T-helper 2 cell treated with Interferon-gamma antibody and Interleukin-4, amounts not matched to agents 5 μg/mL and 100 μg/mL, for 36 hours (primary cell): ENCODE measurements at regions not wholly inside any gene's neighbourhood (a gene's known extent, or its start where the extent isn't known, plus 50 kb on each side); places are given as distances from the start of the nearest gene placed in this dataset.

Experiments
- DNase-seq: peaks from one replicate; pipeline ENCODE4 v3.0.0; 2021; ENCODE audit warnings: low spot score
- H3K27ac Mint-ChIP-seq: one replicate; pipeline ENCODE4 v1.8.0; 2021; ENCODE audit warnings: mild to moderate bottlenecking, mixed read lengths
- H3K27me3 Mint-ChIP-seq: one replicate; pipeline ENCODE4 v1.8.0; 2021; ENCODE audit warnings: low read depth, mixed read lengths
- H3K36me3 Mint-ChIP-seq: one replicate; pipeline ENCODE4 v1.8.0; 2021; ENCODE audit warnings: low read depth, mixed read lengths
- H3K4me1 Mint-ChIP-seq: one replicate; pipeline ENCODE4 v1.8.0; 2021; ENCODE audit warnings: low read depth, mixed read lengths
- H3K4me3 Mint-ChIP-seq: one replicate; pipeline ENCODE4 v1.8.0; 2022; ENCODE audit warnings: mild to moderate bottlenecking, moderate library complexity, mixed read lengths
- H3K9me3 Mint-ChIP-seq: one replicate; pipeline ENCODE4 v1.8.0; 2021; ENCODE audit warnings: mixed read lengths

DNA sequence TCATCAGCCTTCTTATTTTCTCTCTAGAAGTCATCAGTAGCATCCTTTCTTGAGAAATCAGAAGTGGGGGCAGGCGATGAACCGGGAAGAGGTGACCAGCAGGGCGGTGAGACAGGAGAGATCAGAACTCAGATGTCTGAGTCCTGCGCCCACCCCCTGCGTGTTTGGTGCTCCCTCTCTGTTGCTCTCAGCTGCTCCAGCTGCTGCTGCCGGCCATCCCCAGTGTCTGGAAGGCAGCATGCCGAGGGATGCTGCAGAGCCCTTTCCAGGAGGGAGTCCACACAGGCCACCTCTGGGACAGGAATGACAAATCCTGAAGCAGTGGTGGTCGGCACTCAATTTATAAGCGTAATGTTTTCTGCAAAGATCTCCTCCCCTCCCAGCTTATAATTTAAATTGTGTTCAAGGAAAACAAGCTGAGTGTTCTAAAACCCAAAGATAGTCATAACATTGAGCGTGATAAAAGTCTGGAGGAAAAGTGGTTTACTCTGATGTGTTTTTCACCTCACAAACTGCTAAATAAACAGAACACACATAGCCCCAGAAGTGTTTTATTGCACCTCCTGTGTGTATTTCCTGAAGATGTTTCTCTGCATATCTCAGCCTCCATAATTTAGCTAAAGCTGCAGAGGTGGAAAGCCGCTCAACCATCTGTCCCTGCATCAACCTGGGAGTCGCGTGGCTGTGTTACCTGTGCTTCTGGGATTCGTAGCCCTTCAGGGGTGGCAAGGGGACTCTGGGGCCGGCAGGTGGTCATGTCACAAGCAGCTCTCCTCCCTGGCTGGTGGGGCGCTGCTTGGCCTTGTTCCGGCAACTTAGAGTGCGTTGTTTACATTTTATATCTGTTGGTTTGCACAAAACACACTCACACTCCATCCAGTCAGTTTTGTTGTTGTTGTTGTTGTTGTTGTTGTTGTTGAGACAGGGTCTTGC, 191.2 kb downstream of the USP12 start:
- Mint-ChIP-seq H3K4me1 (peaks cover 13% of the 10 kb centered on the region), H3K4me3 (no peak overlapping the region), H3K27ac (no peak overlapping the region), H3K36me3 (no peaks in the 10 kb centered on the region), H3K27me3 (no peaks in the 10 kb centered on the region), H3K9me3 (no peaks in the 10 kb centered on the region)
- DNase-seq: no peak

DNA sequence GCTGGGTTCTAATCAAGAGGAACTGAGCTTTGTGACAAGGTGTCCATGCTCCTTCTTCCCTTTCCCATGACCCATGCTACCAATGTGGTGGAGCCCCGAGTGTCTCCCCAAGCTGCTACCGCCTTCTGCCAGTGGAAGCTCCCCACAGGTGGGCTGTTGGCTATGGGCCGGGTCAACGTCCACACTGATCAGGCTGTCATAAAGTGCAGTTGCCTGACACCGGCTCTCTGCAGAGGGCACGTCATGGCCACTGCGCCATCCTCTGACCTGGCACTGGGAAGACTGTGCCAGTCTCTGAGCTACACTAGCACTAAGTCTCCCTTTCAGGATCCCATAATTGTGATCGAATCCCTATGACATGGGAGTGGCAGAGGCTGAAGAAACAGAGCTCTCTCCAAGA, 192.3 kb downstream of the USP12 start:
- Mint-ChIP-seq H3K27me3 (no peaks in the 10 kb centered on the region), H3K4me1 (peaks cover 7% of the 10 kb centered on the region), H3K9me3 (no peaks in the 10 kb centered on the region), H3K4me3 (no peak overlapping the region), H3K36me3 (no peaks in the 10 kb centered on the region), H3K27ac (no peak overlapping the region)
- DNase-seq: no peak

DNA sequence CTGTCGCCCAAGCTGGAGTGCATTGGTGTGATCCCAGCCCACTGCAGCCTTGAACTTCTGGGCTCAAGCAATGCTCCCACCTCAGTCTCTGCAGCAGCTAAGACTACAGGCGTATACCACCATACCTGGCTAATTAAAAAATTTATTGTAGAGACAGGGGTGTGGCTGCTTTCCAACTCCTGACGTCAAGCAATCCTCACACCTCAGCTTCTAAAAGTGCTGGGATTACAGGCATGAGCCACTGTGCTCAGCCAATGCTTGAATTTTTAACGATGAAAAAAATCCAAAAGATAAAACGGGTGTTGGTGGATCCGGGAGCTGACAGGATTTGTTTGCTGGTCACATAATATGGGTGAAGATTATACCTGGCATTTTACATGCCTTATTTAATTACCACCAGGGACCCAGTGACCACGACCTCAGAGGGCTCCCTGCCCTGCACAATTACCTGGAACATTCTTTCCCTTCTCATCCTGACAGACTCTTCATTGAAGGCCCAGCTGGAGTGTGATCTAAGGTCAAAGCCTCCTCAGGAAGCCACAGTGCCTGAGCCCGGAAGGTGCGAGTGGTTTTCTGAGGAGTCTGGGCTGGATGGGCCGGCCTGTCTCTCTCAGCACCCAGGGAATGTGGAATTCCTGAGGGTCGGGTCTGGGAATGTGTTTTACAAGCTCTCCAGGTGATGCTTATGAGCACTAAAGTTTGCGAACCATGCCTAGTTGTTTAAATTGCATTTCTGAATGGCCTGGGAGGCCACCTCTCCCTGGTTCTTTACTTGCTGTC, 193.3 kb downstream of the USP12 start:
- Mint-ChIP-seq H3K27ac (no peak overlapping the region), H3K4me1 (peaks cover 1% of the 10 kb centered on the region), H3K4me3 (no peak overlapping the region), H3K36me3 (no peaks in the 10 kb centered on the region), H3K27me3 (no peaks in the 10 kb centered on the region), H3K9me3 (no peaks in the 10 kb centered on the region)
- DNase-seq: no peak

DNA sequence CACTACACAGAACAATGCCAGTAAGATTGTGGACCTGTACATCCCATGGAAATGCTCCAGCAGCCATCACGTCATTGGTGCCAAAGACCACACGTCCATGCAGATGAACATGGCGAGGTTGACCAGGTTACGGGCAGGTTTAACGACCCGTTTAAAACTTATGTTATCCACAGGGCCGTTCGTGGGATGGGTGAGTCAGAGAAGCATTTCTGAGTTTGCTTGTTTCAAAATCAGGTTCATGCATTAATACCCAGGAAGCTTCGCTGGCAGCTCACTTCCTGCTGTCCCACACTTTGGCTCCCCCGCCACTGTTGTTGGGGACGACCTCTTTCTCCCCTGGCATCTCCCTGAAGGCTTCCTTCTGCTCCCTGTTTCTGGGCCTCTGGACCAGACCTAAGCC, 194.1 kb downstream of the USP12 start:
- Mint-ChIP-seq H3K27ac (no peak overlapping the region), H3K36me3 (no peaks in the 10 kb centered on the region), H3K4me3 (no peak overlapping the region), H3K27me3 (no peaks in the 10 kb centered on the region), H3K4me1 (no peaks in the 10 kb centered on the region), H3K9me3 (peaks cover 3% of the 10 kb centered on the region)
- DNase-seq: no peak

- H3K27ac Mint-ChIP-seq: no peak overlapping the region
- H3K4me3 Mint-ChIP-seq: no peak overlapping the region
- H3K4me1 Mint-ChIP-seq: no peaks in the 10 kb centered on the region
- DNase-seq: no peak
- no peaks in the 10 kb centered on the region for H3K36me3 Mint-ChIP-seq
- H3K27me3 Mint-ChIP-seq: no peaks in the 10 kb centered on the region
- H3K9me3 Mint-ChIP-seq: peaks cover 4% of the 10 kb centered on the region
These were observed 195.3 kb downstream of the USP12 start for GRCh38 chr13:26976313-26976712.

DNA sequence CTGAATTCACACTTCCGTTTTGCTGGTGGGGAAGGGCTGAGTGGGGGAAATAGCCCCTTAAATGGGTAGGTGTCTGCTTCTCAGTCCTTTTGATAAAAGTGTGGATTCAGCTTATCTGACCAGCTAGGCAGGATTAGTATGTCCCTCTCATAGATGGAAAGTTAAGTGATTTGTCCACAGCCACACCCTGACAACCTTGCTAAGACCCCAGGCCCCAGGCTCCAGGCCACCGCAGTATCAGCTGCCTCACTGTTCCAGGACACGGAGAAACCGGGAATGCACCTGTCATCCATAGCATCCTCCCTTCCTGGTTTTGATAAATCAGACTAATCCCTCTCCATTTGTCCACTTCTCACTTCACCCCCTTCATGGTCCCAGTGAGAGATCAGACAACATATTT, 197.7 kb downstream of the USP12 start:
- no peaks in the 10 kb centered on the region for H3K36me3 Mint-ChIP-seq
- no peaks in the 10 kb centered on the region for H3K4me1 Mint-ChIP-seq
- H3K27ac Mint-ChIP-seq: no peak overlapping the region
- H3K9me3 Mint-ChIP-seq: peaks cover 4% of the 10 kb centered on the region
- H3K27me3 Mint-ChIP-seq: no peaks in the 10 kb centered on the region
- DNase-seq: no peak
- no peak overlapping the region for H3K4me3 Mint-ChIP-seq

DNA sequence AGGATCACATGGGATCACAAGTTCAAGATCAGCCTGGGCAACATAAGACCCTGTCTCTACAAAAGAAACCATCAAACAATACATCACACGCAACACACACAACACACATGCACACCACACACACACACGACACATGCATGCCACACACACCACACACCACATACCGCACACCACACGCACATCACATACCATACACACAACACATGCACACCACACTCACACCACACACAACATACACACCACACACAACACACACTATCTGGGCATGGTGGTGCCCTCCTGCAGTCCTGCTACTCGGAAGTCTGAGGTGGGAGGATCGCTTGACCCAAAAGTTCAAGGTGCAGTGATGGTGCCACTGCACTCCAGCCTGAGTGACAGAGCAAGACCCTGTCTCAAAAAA, 198.3 kb downstream of the USP12 start:
- no peaks in the 10 kb centered on the region for H3K4me1 Mint-ChIP-seq
- H3K36me3 Mint-ChIP-seq: no peaks in the 10 kb centered on the region
- peaks cover 4% of the 10 kb centered on the region for H3K9me3 Mint-ChIP-seq
- H3K27ac Mint-ChIP-seq: no peak overlapping the region
- H3K27me3 Mint-ChIP-seq: no peaks in the 10 kb centered on the region
- H3K4me3 Mint-ChIP-seq: no peak overlapping the region
- DNase-seq: no peak

GRCh38 chr13:26971990-26972887, 199.4 kb downstream of the USP12 start:
- Mint-ChIP-seq H3K4me1 (no peaks in the 10 kb centered on the region), H3K4me3 (no peak overlapping the region), H3K9me3 (peaks cover 4% of the 10 kb centered on the region), H3K36me3 (no peaks in the 10 kb centered on the region), H3K27me3 (no peaks in the 10 kb centered on the region), H3K27ac (no peak overlapping the region)
- DNase-seq: peak; percentile 20

GRCh38 chr13:26968431-26969341, 202.9 kb downstream of the USP12 start:
- no peak for DNase-seq
- Mint-ChIP-seq H3K27me3 (no peaks in the 10 kb centered on the region), H3K9me3 (peaks cover 4% of the 10 kb centered on the region), H3K4me1 (no peaks in the 10 kb centered on the region), H3K27ac (no peak overlapping the region), H3K36me3 (no peaks in the 10 kb centered on the region), H3K4me3 (no peak overlapping the region)

DNA sequence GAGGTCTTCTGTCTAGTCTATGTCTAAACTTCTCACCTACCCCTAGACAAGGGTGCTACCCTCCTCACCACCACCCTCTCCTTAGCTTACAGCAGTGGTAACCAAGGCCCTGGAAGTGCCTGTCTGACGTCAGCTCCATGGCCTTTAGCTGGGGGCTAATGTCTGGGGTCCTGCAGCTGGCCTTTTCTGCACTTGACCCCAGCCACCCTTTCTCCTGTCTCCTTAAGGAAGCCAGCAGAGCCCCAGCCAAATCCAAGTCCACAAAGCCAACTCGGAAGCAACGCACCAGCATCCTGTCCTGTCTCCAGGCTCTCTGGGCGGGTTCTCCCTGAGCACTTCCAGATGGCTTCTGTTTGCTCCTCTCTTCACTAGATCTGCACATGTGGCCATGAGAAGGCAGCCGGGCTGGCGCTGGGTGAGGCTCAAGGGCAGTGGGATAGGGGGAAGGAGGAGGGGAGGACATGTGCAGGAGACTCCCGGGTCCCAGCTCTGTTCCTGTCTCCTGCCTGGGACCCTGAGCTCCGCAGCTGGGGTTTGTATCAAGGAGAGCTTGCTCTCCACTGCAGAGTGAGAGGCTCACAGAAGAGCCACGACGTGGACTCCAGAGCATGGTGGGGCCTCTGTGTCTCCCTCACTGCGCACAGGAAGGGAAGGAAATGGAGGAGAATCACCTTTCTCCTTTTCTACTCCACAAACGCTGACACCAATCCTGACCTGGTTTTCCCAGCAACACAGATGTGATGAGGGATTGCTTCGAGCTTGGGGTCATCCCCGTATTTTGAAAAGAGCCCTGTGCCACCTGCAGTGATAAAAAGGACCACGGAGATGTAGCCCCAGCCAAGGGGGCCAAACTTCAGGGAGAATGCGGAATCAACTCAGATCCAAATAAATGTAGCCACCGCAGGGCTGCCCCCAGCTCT, 204.2 kb downstream of the USP12 start:
- no peak for DNase-seq
- Mint-ChIP-seq H3K4me1 (no peaks in the 10 kb centered on the region), H3K9me3 (no peaks in the 10 kb centered on the region), H3K36me3 (no peaks in the 10 kb centered on the region), H3K4me3 (no peak overlapping the region), H3K27me3 (no peaks in the 10 kb centered on the region), H3K27ac (no peak overlapping the region)

GRCh38 chr13:26966701-26967080, 204.9 kb downstream of the USP12 start:
- no peaks in the 10 kb centered on the region for H3K9me3 Mint-ChIP-seq
- no peak overlapping the region for H3K4me3 Mint-ChIP-seq
- no peak for DNase-seq
- no peaks in the 10 kb centered on the region for H3K36me3 Mint-ChIP-seq
- H3K4me1 Mint-ChIP-seq: no peaks in the 10 kb centered on the region
- H3K27ac Mint-ChIP-seq: no peak overlapping the region
- H3K27me3 Mint-ChIP-seq: no peaks in the 10 kb centered on the region

DNA sequence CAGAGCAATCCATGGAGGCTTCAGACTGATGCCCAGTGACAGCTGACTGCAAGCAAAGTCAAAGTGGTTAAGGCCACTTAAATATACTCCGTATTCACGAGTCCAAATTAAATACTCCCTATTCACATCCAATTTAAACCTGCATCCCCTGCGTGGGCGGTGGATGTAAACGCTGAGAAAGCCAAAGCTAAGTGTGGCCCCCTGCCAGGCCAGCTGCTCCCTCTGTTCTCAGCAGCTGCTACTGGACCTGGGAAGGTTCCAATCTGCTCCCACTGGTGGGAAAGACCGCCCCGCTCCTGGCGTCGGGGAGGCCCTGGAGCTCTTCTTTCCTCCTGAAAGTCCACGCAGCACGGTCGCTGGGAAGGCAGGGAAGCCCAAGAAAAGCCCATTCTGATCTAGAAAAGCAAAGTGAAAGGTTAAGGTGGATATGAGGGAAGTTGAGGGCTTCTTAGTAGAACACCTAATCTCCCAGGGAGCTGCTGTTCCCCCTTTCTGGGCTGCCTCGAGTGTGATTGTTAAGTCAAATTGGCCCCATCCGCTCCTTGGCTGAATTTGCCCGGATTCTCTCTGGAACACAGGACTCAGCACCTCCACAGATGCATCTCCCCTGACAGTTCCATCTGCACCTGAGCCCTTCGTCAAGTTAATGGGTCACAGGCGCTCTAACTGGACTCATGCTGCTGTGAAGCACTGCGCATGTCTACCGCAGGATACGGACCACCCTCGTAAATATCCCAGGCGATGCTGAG, 205.5 kb downstream of the USP12 start:
- Mint-ChIP-seq H3K27me3 (no peaks in the 10 kb centered on the region), H3K4me1 (no peaks in the 10 kb centered on the region), H3K36me3 (no peaks in the 10 kb centered on the region), H3K4me3 (no peak overlapping the region), H3K9me3 (no peaks in the 10 kb centered on the region), H3K27ac (no peak overlapping the region)
- DNase-seq: no peak
